ENCODE measurements at regions not wholly inside any gene's neighbourhood (a gene's known extent, or its start where the extent isn't known, plus 50 kb on each side); places are given as distances from the start of the nearest gene placed in this dataset.

DNA sequence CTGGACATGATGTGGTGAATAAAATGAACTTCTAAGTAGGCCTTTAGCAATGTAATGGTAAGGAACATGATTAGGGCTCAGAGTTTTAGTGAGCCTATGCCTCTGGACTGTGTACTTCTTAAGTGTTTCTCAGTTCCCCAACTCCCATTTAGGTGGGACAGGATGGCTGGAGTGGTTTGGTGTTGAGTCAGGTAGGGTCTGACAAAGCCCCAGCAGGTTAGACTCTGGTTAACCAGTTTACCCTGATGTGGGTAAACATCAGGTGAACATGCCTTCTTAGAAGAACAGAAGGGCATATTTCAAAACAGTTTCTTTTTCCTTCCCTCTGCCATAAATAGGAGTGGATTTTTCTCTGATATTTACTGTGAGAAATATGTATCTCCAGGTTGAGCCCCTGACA, 1548.7 kb downstream of the GRIK2 start:
- TF ChIP-seq, protein P1, sequence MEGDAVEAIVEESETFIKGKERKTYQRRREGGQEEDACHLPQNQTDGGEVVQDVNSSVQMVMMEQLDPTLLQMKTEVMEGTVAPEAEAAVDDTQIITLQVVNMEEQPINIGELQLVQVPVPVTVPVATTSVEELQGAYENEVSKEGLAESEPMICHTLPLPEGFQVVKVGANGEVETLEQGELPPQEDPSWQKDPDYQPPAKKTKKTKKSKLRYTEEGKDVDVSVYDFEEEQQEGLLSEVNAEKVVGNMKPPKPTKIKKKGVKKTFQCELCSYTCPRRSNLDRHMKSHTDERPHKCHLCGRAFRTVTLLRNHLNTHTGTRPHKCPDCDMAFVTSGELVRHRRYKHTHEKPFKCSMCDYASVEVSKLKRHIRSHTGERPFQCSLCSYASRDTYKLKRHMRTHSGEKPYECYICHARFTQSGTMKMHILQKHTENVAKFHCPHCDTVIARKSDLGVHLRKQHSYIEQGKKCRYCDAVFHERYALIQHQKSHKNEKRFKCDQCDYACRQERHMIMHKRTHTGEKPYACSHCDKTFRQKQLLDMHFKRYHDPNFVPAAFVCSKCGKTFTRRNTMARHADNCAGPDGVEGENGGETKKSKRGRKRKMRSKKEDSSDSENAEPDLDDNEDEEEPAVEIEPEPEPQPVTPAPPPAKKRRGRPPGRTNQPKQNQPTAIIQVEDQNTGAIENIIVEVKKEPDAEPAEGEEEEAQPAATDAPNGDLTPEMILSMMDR (IDR thresholded peaks at IDR 0.05; ENCODE audit: control extremely low read depth in 1 of 3, insufficient read depth in 1 of 3, low read depth in 1 of 3, low read length in 3 of 3), result no peak
- no peak for TF ChIP-seq EP300 (IDR thresholded peaks at IDR 0.05; ENCODE audit: borderline replicate concordance in 1 of 2, low read depth in 2 of 2, low read length in 2 of 2)
- TF ChIP-seq, protein P2, sequence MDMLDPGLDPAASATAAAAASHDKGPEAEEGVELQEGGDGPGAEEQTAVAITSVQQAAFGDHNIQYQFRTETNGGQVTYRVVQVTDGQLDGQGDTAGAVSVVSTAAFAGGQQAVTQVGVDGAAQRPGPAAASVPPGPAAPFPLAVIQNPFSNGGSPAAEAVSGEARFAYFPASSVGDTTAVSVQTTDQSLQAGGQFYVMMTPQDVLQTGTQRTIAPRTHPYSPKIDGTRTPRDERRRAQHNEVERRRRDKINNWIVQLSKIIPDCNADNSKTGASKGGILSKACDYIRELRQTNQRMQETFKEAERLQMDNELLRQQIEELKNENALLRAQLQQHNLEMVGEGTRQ (IDR thresholded peaks at IDR 0.05; ENCODE audit: low read length), result no peak
- TF ChIP-seq POLR2A (IDR thresholded peaks at IDR 0.05; ENCODE audit: control extremely low read depth in 1 of 2, low read depth in 2 of 2, low read length in 2 of 2), result no peak
- TF ChIP-seq CBX5 (IDR thresholded peaks at IDR 0.05; ENCODE audit: low read depth, low read length), result no peak
- TF ChIP-seq, protein P3, sequence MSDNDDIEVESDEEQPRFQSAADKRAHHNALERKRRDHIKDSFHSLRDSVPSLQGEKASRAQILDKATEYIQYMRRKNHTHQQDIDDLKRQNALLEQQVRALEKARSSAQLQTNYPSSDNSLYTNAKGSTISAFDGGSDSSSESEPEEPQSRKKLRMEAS (IDR thresholded peaks at IDR 0.05), result no peak
- no peak for TF ChIP-seq EZH2 (IDR thresholded peaks at IDR 0.05; ENCODE audit: low read depth, low read length, severe bottlenecking)
- no peak for TF ChIP-seq CREB1 (IDR thresholded peaks at IDR 0.05)
- no peak for TF ChIP-seq SIN3A (conservative IDR thresholded peaks at IDR 0.05 in 1 of 2, IDR thresholded peaks at IDR 0.05 in 1 of 2; ENCODE audit: low read depth in 1 of 2, low read length in 2 of 2)
- no peak for TF ChIP-seq SRF (IDR thresholded peaks at IDR 0.05; ENCODE audit: low read depth, low read length)

Measured in H1 (cell line).